HCT116 (cell line): ENCODE measurements at regions not wholly inside any gene's neighbourhood (a gene's known extent, or its start where the extent isn't known, plus 50 kb on each side); places are given as distances from the start of the nearest gene placed in this dataset.

Source experiments
- ATAC-seq: fragments of 200-7000 bp; cut with Tn5 transposase; 2 replicates; pipeline ENCODE4 v1.9.1; 2020; ENCODE audit warnings: mild to moderate bottlenecking, moderate library complexity
- BruUV-seq: library from RNA; stranded (reverse); fragments of 400-500 nt; replicated peaks from 2 replicates; lab custom pipeline; 2021; lab: Mats Ljungman, UMichigan
- CTCF ChIA-PET: fragments of 300-600 bp; sonication (Branson Sonifier 250); formaldehyde crosslinking; loops from one replicate; lab custom pipeline; 2021; ENCODE audit warnings: antibody characterized with exemption; lab: Charles Lee
- POLR2A ChIA-PET: fragments of 300-600, 350-600 bp; sonication (Branson Sonifier 250); formaldehyde crosslinking; loops from one replicate; lab custom pipeline; 2021; ENCODE audit warnings: antibody characterized with exemption; lab: Charles Lee
- RAD21 ChIA-PET, 2 experiments: fragments of 300-600 bp; sonication (Branson Sonifier 250); formaldehyde crosslinking; loops; one replicate each; lab custom pipeline; 2023; ENCODE audit warnings: low total read pairs in 2 of 2; ENCODE audit not compliant: uncharacterized antibody in 2 of 2, unreplicated experiment in 2 of 2, low non-redundant PET in 1 of 2; lab: Charles Lee
- DNase-seq: peaks from one replicate; pipeline ENCODE4 v3.0.0-alpha.2; 2010; ENCODE audit warnings: low read depth, low spot score
- H2AFZ ChIP-seq: fragments of 200-600 bp; shearing (Covaris generic), sonication (generic); 2 replicates; pipeline ENCODE4 v1.6.1; 2017; ENCODE audit warnings: low read depth, mixed run types, mixed read lengths, antibody characterized with exemption, low read length; ENCODE audit not compliant: poor library complexity, severe bottlenecking
- H3K27ac ChIP-seq: 2 replicates; pipeline ENCODE4 v1.5.1; 2012; ENCODE audit warnings: low read depth, low read length
- H3K27me3 ChIP-seq: fragments of 200-600 bp; sonication (generic); 2 replicates; pipeline ENCODE4 v1.6.1; 2016; ENCODE audit warnings: mixed run types, low read length, mixed read lengths; ENCODE audit not compliant: insufficient read depth
- H3K36me3 ChIP-seq, 2 experiments: fragments of 200-500 bp in 1 of 2; fragments of 200-600 bp in 1 of 2; sonication (Bioruptor generic) in 1 of 2; sonication (generic) in 1 of 2; 2 replicates each; pipeline versions ENCODE4 v1.5.1 to v1.6.1; 2014 to 2016; ENCODE audit warnings: low read length in 2 of 2, inconsistent platforms in 1 of 2, mixed read lengths in 1 of 2, mixed run types in 1 of 2; ENCODE audit not compliant: insufficient read depth in 2 of 2, control insufficient read depth in 1 of 2
- H3K4me1 ChIP-seq, 2 experiments: fragments of 200-600 bp in 1 of 2; sonication (generic) in 1 of 2; 2 replicates each; pipeline versions ENCODE4 v1.5.1 to v1.6.1; 2012 to 2017; ENCODE audit warnings: low read length in 2 of 2, inconsistent platforms in 1 of 2, mild to moderate bottlenecking in 1 of 2, mixed read lengths in 1 of 2, mixed run types in 1 of 2, moderate library complexity in 1 of 2; ENCODE audit not compliant: insufficient read depth in 2 of 2, control insufficient read depth in 1 of 2
- H3K4me2 ChIP-seq: fragments of 200-600 bp; sonication (generic); 2 replicates; pipeline ENCODE4 v1.6.1; 2017; ENCODE audit warnings: mixed run types, low read length, mixed read lengths
- H3K4me3 ChIP-seq, 2 experiments: fragments of 200-600 bp in 1 of 2; sonication (generic) in 1 of 2; replicated peaks in 1 of 2; 2 replicates each; pipeline ENCODE4 v1.5.1; 2011 to 2016; ENCODE audit warnings: low read length in 2 of 2, control low read depth in 1 of 2, low read depth in 1 of 2, mild to moderate bottlenecking in 1 of 2, mixed read lengths in 1 of 2, mixed run types in 1 of 2
- H3K79me2 ChIP-seq: fragments of 200-600 bp; sonication (generic); 2 replicates; pipeline ENCODE4 v1.6.1; 2017; ENCODE audit warnings: mild to moderate bottlenecking, mixed run types, low read length, moderate library complexity, mixed read lengths; ENCODE audit not compliant: insufficient read depth
- H3K9ac ChIP-seq: fragments of 200-600 bp; sonication (generic); 2 replicates; pipeline ENCODE4 v1.6.1; 2016; ENCODE audit warnings: low read length, mixed read lengths
- H3K9me2 ChIP-seq: fragments of 200-600 bp; sonication (generic), shearing (Covaris generic); 2 replicates; pipeline ENCODE4 v1.6.1; 2017; ENCODE audit warnings: mixed run types, mild to moderate bottlenecking, moderate library complexity; ENCODE audit not compliant: insufficient read depth
- H3K9me3 ChIP-seq, 2 experiments: fragments of 200-500 bp in 1 of 2; fragments of 200-600 bp in 1 of 2; sonication (Bioruptor generic) in 1 of 2; sonication (generic) in 1 of 2; 2 replicates each; pipeline ENCODE4 v1.6.1; 2014 to 2017; ENCODE audit warnings: low read length in 2 of 2, mixed read lengths in 2 of 2, inconsistent platforms in 1 of 2, low read depth in 1 of 2, mild to moderate bottlenecking in 1 of 2, mixed run types in 1 of 2, moderate library complexity in 1 of 2; ENCODE audit not compliant: control insufficient read depth in 1 of 2, insufficient read depth in 1 of 2
- H4K20me1 ChIP-seq: fragments of 200-600 bp; sonication (generic), shearing (Covaris generic); 2 replicates; pipeline ENCODE4 v1.6.1; 2017; ENCODE audit warnings: mixed run types, mild to moderate bottlenecking, moderate library complexity; ENCODE audit not compliant: insufficient read depth
- CBX3 ChIP-seq: IDR thresholded peaks from 2 replicates; pipeline ENCODE4 v1.6.1; 2012; ENCODE audit warnings: low read depth
- EZH2 ChIP-seq: fragments of 200-600 bp; sonication (generic); IDR thresholded peaks from 2 replicates; pipeline ENCODE4 v1.6.1; 2017; ENCODE audit warnings: antibody characterized with exemption, mixed run types
- FOSL1 ChIP-seq: IDR thresholded peaks from 2 replicates; pipeline ENCODE4 v1.6.1; 2012; ENCODE audit warnings: low read depth
- JUND ChIP-seq: IDR thresholded peaks from 2 replicates; pipeline ENCODE4 v1.6.1; 2012
- POLR2A ChIP-seq: IDR thresholded peaks from 2 replicates; pipeline ENCODE4 v1.7.0; 2011; ENCODE audit warnings: borderline replicate concordance; ENCODE audit not compliant: insufficient read depth, insufficient read length; ENCODE audit errors: extremely low read depth
- SRF ChIP-seq: IDR thresholded peaks from 2 replicates; pipeline ENCODE4 v1.6.1; 2012; ENCODE audit warnings: low read depth
- ZNF274 ChIP-seq: fragments of 200-500 bp; sonication (Bioruptor generic); IDR thresholded peaks from 2 replicates; pipeline ENCODE4 v1.6.1; 2014; ENCODE audit warnings: mild to moderate bottlenecking, low read depth, low read length, inconsistent platforms
- intact Hi-C: fragments of 100-400 bp; cut with micrococcal nuclease; formaldehyde crosslinking; loops from 2 replicates; pipeline ENCODE4 v1.10.0; 2022
- TF ChIP-seq, protein P1 (sequence below): IDR thresholded peaks from 2 replicates; pipeline ENCODE4 v1.6.1; 2012
- TF ChIP-seq, protein P2 (sequence below): IDR thresholded peaks from 2 replicates; pipeline ENCODE4 v1.6.1; 2012; ENCODE audit warnings: low read depth
- TF ChIP-seq, protein P3 (sequence below): IDR thresholded peaks from 2 replicates; pipeline ENCODE4 v1.6.1; 2011; ENCODE audit warnings: mild to moderate bottlenecking, low read length, moderate library complexity; ENCODE audit not compliant: insufficient replicate concordance; ENCODE audit errors: extremely low read depth
- TF ChIP-seq, protein P4 (sequence below), 3 experiments: fragments of 200-600 bp in 1 of 3; sonication (generic) in 1 of 3; IDR thresholded peaks in 2 of 3; conservative IDR thresholded peaks in 1 of 3; 2 replicates each; pipeline ENCODE4 v1.5.1; 2012 to 2017; ENCODE audit warnings: low read depth in 2 of 3, low read length in 2 of 3, antibody characterized with exemption in 1 of 3, borderline replicate concordance in 1 of 3, control low read depth in 1 of 3, mild to moderate bottlenecking in 1 of 3, mixed read lengths in 1 of 3, mixed run types in 1 of 3, moderate library complexity in 1 of 3; ENCODE audit not compliant: insufficient read depth in 1 of 3

DNA sequence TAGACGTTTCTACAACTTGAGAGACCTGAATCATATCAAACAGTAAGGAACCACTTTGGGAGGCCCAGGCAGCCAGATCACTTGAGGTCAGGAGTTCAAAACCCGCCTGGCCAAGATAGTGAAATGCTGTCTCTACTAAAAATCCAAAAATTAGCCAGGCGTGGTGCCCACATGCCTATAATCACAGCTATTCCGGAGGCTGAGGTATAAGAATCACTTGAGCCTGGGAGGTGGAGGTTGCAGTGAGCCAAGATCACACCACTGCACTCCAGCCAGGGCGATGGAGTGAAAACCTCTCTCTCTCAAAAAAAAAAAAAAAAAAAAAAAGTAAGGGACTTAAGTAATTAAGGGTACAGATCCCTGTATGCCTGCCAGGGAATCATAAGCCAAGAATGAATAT is 103.4 kb upstream of the NUDT7 start:
- Histone ChIP-seq H3K4me3 (no peak overlapping the region), H3K36me3 (no peaks in the 10 kb centered on the region), H2AFZ (no peak overlapping the region), H3K9ac (no peak overlapping the region), H3K9me3 (no peaks in the 10 kb centered on the region), H3K9me2 (no peaks in the 10 kb centered on the region), H3K27ac (no peak overlapping the region), H3K4me1 (no peaks in the 10 kb centered on the region)
- POLR2A ChIA-PET = no interaction called here
- RAD21 ChIA-PET = interaction anchor here in 1 of 2 experiments (0.6 kb wide), 1 partner anchor 392 kb away, joined by 4 read pairs; no protein-coding TSS in a partner anchor
- ATAC-seq = no peak
- no peak for DNase-seq
- BruUV-seq = no TSS peak
- TF ChIP-seq, protein P1, sequence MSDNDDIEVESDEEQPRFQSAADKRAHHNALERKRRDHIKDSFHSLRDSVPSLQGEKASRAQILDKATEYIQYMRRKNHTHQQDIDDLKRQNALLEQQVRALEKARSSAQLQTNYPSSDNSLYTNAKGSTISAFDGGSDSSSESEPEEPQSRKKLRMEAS = no peak
- TF ChIP-seq, protein P2, sequence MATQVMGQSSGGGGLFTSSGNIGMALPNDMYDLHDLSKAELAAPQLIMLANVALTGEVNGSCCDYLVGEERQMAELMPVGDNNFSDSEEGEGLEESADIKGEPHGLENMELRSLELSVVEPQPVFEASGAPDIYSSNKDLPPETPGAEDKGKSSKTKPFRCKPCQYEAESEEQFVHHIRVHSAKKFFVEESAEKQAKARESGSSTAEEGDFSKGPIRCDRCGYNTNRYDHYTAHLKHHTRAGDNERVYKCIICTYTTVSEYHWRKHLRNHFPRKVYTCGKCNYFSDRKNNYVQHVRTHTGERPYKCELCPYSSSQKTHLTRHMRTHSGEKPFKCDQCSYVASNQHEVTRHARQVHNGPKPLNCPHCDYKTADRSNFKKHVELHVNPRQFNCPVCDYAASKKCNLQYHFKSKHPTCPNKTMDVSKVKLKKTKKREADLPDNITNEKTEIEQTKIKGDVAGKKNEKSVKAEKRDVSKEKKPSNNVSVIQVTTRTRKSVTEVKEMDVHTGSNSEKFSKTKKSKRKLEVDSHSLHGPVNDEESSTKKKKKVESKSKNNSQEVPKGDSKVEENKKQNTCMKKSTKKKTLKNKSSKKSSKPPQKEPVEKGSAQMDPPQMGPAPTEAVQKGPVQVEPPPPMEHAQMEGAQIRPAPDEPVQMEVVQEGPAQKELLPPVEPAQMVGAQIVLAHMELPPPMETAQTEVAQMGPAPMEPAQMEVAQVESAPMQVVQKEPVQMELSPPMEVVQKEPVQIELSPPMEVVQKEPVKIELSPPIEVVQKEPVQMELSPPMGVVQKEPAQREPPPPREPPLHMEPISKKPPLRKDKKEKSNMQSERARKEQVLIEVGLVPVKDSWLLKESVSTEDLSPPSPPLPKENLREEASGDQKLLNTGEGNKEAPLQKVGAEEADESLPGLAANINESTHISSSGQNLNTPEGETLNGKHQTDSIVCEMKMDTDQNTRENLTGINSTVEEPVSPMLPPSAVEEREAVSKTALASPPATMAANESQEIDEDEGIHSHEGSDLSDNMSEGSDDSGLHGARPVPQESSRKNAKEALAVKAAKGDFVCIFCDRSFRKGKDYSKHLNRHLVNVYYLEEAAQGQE = no peak
- TF ChIP-seq, protein P3, sequence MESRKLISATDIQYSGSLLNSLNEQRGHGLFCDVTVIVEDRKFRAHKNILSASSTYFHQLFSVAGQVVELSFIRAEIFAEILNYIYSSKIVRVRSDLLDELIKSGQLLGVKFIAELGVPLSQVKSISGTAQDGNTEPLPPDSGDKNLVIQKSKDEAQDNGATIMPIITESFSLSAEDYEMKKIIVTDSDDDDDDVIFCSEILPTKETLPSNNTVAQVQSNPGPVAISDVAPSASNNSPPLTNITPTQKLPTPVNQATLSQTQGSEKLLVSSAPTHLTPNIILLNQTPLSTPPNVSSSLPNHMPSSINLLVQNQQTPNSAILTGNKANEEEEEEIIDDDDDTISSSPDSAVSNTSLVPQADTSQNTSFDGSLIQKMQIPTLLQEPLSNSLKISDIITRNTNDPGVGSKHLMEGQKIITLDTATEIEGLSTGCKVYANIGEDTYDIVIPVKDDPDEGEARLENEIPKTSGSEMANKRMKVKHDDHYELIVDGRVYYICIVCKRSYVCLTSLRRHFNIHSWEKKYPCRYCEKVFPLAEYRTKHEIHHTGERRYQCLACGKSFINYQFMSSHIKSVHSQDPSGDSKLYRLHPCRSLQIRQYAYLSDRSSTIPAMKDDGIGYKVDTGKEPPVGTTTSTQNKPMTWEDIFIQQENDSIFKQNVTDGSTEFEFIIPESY = no peak
- TF ChIP-seq JUND (no peak), EZH2 (no peak), ZNF274 (no peak), CBX3 (no peak), POLR2A (no peak), FOSL1 (no peak), SRF (no peak)
- TF ChIP-seq, protein P4, sequence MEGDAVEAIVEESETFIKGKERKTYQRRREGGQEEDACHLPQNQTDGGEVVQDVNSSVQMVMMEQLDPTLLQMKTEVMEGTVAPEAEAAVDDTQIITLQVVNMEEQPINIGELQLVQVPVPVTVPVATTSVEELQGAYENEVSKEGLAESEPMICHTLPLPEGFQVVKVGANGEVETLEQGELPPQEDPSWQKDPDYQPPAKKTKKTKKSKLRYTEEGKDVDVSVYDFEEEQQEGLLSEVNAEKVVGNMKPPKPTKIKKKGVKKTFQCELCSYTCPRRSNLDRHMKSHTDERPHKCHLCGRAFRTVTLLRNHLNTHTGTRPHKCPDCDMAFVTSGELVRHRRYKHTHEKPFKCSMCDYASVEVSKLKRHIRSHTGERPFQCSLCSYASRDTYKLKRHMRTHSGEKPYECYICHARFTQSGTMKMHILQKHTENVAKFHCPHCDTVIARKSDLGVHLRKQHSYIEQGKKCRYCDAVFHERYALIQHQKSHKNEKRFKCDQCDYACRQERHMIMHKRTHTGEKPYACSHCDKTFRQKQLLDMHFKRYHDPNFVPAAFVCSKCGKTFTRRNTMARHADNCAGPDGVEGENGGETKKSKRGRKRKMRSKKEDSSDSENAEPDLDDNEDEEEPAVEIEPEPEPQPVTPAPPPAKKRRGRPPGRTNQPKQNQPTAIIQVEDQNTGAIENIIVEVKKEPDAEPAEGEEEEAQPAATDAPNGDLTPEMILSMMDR (IDR thresholded peaks at IDR 0.05 in 2 of 3, conservative IDR thresholded peaks at IDR 0.05 in 1 of 3; ENCODE audit: borderline replicate concordance in 1 of 3, insufficient read depth in 1 of 3, low read depth in 2 of 3, low read length in 2 of 3) = no peak
- TF ChIP-seq, all 23 proteins: peak for 0
- Histone ChIP-seq H3K79me2 (no peaks in the 10 kb centered on the region), H4K20me1 (no peaks in the 10 kb centered on the region), H3K4me2 (no peak overlapping the region), H3K27me3 (peaks cover 28% of the 10 kb centered on the region)
- intact Hi-C loops = no loop called here
- CTCF ChIA-PET = interaction anchor here (0.6 kb wide), 1 partner anchor 235 kb away, joined by 3 read pairs; no protein-coding TSS in a partner anchor
